K562 (cell line): ENCODE measurements at regions not wholly inside any gene's neighbourhood (a gene's known extent, or its start where the extent isn't known, plus 50 kb on each side); places are given as distances from the start of the nearest gene placed in this dataset.

Experiments used
- ATAC-seq: fragments of 200-7000 bp; cut with Tn5 transposase; 3 replicates; pipeline ENCODE4 v1.9.1; 2020; ENCODE audit warnings: moderate library complexity
- BruUV-seq: library from RNA; stranded (reverse); fragments of 400-500 nt; replicated peaks from 2 replicates; lab custom pipeline; 2021; lab: Mats Ljungman, UMichigan
- CTCF ChIA-PET: fragments of 300-600 bp; formaldehyde crosslinking; extraction: SDS; loops from one replicate; lab custom pipeline; 2021; ENCODE audit warnings: low intra/inter-chr PET ratio; lab: Yijun Ruan, JAX
- POLR2A ChIA-PET: fragments of 300-600, 350-650 bp; sonication (Branson Sonifier 250); formaldehyde crosslinking; extraction: SDS; loops from one replicate; lab custom pipeline; 2021; ENCODE audit warnings: antibody characterized with exemption, inconsistent platforms; lab: Yijun Ruan, JAX
- DNase-seq, 4 experiments: peaks; one replicate each; pipeline versions ENCODE4 v3.0.0 to v3.0.0-alpha.2; 2011 to 2018; ENCODE audit warnings: low spot score in 3 of 4, mixed read lengths in 3 of 4; ENCODE audit errors: extremely low read depth in 1 of 4
- FAIRE-seq: peaks from 2 replicates; lab custom pipeline; 2011; peaks lifted over from hg19 to GRCh38; lab: Jason Lieb, UNC
- H2AFZ ChIP-seq: 2 replicates; pipeline ENCODE4 v1.6.0; 2011; ENCODE audit warnings: low read depth, low read length, control low read depth, inconsistent platforms
- H3K27ac ChIP-seq: fragments of 200-600 bp; 3 replicates; pipeline ENCODE4 v1.8.0; 2011; ENCODE audit warnings: low read depth, mild to moderate bottlenecking, control low read depth, inconsistent platforms, low read length, moderate library complexity, mixed read lengths; ENCODE audit errors: extremely low read depth
- H3K27me3 ChIP-seq, 2 experiments: fragments of 300-600 bp in 1 of 2; 2 replicates in 1 of 2; 3 replicates in 1 of 2; pipeline versions ENCODE4 v1.6.0 to v1.8.0; 2011; ENCODE audit warnings: inconsistent platforms in 2 of 2, low read length in 2 of 2, mild to moderate bottlenecking in 1 of 2, mixed read lengths in 1 of 2, moderate library complexity in 1 of 2; ENCODE audit not compliant: control insufficient read depth in 2 of 2, insufficient read depth in 2 of 2
- H3K36me3 ChIP-seq: fragments of 300-600 bp; 3 replicates; pipeline ENCODE4 v1.8.0; 2011; ENCODE audit warnings: mild to moderate bottlenecking, low read length, inconsistent platforms; ENCODE audit not compliant: control insufficient read depth, insufficient read depth
- H3K4me1 ChIP-seq, 2 experiments: fragments of 200-600 bp in 1 of 2; replicated peaks in 1 of 2; 2 replicates in 1 of 2; 3 replicates in 1 of 2; pipeline versions ENCODE4 v1.5.1 to v1.8.0; 2011; ENCODE audit warnings: inconsistent platforms in 2 of 2, low read length in 2 of 2, mild to moderate bottlenecking in 1 of 2, mixed read lengths in 1 of 2, moderate library complexity in 1 of 2; ENCODE audit not compliant: control insufficient read depth in 2 of 2, insufficient read depth in 2 of 2
- H3K4me2 ChIP-seq: 2 replicates; pipeline ENCODE4 v1.6.1; 2011; ENCODE audit warnings: low read length, control low read depth, inconsistent platforms, mixed read lengths; ENCODE audit not compliant: insufficient read depth
- H3K4me3 ChIP-seq: fragments of 200-600 bp; sonication (generic), shearing (Covaris generic); 2 replicates; pipeline ENCODE4 v1.5.1; 2016; ENCODE audit warnings: control low read depth, inconsistent platforms
- H3K79me2 ChIP-seq: fragments of 200-600 bp; 3 replicates; pipeline ENCODE4 v1.8.0; 2011; ENCODE audit warnings: low read length, inconsistent platforms; ENCODE audit not compliant: control insufficient read depth, insufficient read depth
- H3K9ac ChIP-seq, 2 experiments: 2 replicates each; pipeline versions ENCODE4 v1.6.0 to v1.6.1; 2011; ENCODE audit warnings: low read depth in 2 of 2, low read length in 2 of 2, control low read depth in 1 of 2, inconsistent platforms in 1 of 2, mild to moderate bottlenecking in 1 of 2, mixed read lengths in 1 of 2; ENCODE audit not compliant: insufficient read depth in 1 of 2
- H3K9me1 ChIP-seq: one replicate; pipeline ENCODE4 v1.6.0; 2011; ENCODE audit warnings: inconsistent platforms, mild to moderate bottlenecking, low read length, moderate library complexity; ENCODE audit not compliant: control insufficient read depth, insufficient read depth
- H3K9me3 ChIP-seq: replicated peaks from 2 replicates; pipeline ENCODE4 v1.5.1; 2011; ENCODE audit warnings: low read depth, low read length, inconsistent platforms; ENCODE audit not compliant: control insufficient read depth, insufficient read depth
- H4K20me1 ChIP-seq: replicated peaks from 2 replicates; pipeline ENCODE4 v1.6.1; 2011; ENCODE audit warnings: low read length, inconsistent platforms, mixed read lengths; ENCODE audit not compliant: control insufficient read depth, insufficient read depth
- CBX8 ChIP-seq: fragments of 200-600 bp; sonication (generic); IDR thresholded peaks from 2 replicates; pipeline ENCODE4 v1.6.1; 2012; ENCODE audit warnings: borderline replicate concordance, mixed run types, low read depth, mild to moderate bottlenecking, moderate library complexity, mixed read lengths, low read length, control low read depth, inconsistent platforms; ENCODE audit not compliant: poor library complexity, severe bottlenecking; ENCODE audit errors: extremely low read depth
- EP400 ChIP-seq: fragments of 450-650 bp; IDR thresholded peaks from 2 replicates; pipeline ENCODE4 v1.6.1; 2017; ENCODE audit warnings: antibody characterized with exemption, mild to moderate bottlenecking, moderate library complexity
- HDAC6 ChIP-seq: IDR thresholded peaks from 2 replicates; pipeline ENCODE4 v1.6.1; 2012; ENCODE audit warnings: low read depth, mild to moderate bottlenecking, control low read depth, inconsistent platforms, low read length, moderate library complexity
- PHTF2 ChIP-seq: fragments of 250-450 bp; sonication (Bioruptor Pico); IDR thresholded peaks from 2 replicates; pipeline ENCODE4 v1.5.0; 2021; ENCODE audit warnings: mild to moderate bottlenecking
- SRF ChIP-seq, 2 experiments: fragments of 250-450, 450-650 bp in 1 of 2; sonication (Bioruptor Pico) in 1 of 2; sonication (generic) in 1 of 2; formaldehyde crosslinking; IDR thresholded peaks; 2 replicates each; pipeline versions ENCODE4 v1.5.0 to v1.5.1; 2020 to 2022; ENCODE audit warnings: mild to moderate bottlenecking in 1 of 2, missing genetic modification reagents in 1 of 2
- TBP ChIP-seq: optimal IDR thresholded peaks from 2 replicates; pipeline ENCODE3; 2011; ENCODE audit warnings: low read depth, low read length, improper control_type of control experiment
- TCF7 ChIP-seq: sonication (generic); IDR thresholded peaks from 2 replicates; pipeline ENCODE4 v1.6.1; 2016; ENCODE audit warnings: antibody characterized with exemption, borderline replicate concordance
- ZEB2 ChIP-seq: fragments of 450-650 bp; IDR thresholded peaks from 2 replicates; pipeline ENCODE4 v1.6.1; 2016
- ZKSCAN1 ChIP-seq: fragments of 150-350 bp; IDR thresholded peaks from 2 replicates; pipeline ENCODE4 v1.6.1; 2016; ENCODE audit warnings: low read depth, low read length
- ZNF384 ChIP-seq: IDR thresholded peaks from 2 replicates; pipeline ENCODE4 v1.6.1; 2012; ENCODE audit warnings: low read depth, low read length, improper control_type of control experiment
- ZSCAN29 ChIP-seq: fragments of 450-650 bp; IDR thresholded peaks from 2 replicates; pipeline ENCODE4 v1.6.1; 2017
- WGBS: fragments of 100-300 bp; shearing (Covaris generic); methylation state at CpG from one replicate; pipeline ENCODE4 v1.1.6; 2016; ENCODE audit warnings: low coverage, mixed read lengths; ENCODE audit not compliant: insufficient coverage; ENCODE audit errors: missing lambda C conversion rate; 5-methylcytosine and 5-hydroxymethylcytosine counted together
- in situ Hi-C: fragments of 300-500 bp; cut with MboI; formaldehyde crosslinking; loops from 4 replicates; pipeline ENCODE4 v1.15.0; 2018; ENCODE audit warnings: inconsistent platforms, mixed read lengths
- intact Hi-C: fragments of 100-400 bp; cut with micrococcal nuclease; formaldehyde crosslinking; loops from 2 replicates; pipeline ENCODE4 v1.14.2; 2022
- TF ChIP-seq, protein P1 (sequence below): fragments of 250-450 bp; sonication (Bioruptor Pico); IDR thresholded peaks from 2 replicates; pipeline ENCODE4 v1.5.0; 2021
- TF ChIP-seq, protein P2 (sequence below): sonication (generic); formaldehyde crosslinking; IDR thresholded peaks from 2 replicates; pipeline ENCODE4 v1.8.0; 2022; ENCODE audit warnings: missing genetic modification reagents, mild to moderate bottlenecking, borderline replicate concordance

DNA sequence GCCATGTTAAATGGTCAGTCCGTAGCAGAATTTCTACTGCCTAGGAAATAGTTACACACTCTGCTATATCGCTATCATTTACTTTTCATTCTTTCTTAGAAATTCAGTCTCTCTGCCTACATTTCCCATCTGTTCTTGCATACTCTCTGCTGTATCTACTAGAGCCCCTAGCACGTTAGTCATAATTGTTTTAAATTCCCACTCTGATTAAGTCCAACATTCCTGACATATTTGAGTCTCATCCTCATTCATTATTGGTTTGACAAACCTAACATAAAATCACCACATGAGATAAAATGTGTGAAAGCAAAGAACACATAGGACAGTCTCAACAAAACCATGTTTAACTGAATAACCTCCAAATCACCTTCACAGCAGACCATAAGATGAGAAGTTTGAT is 513.6 kb downstream of the PLPP3 start:
- intact Hi-C loops: no loop called here
- in situ Hi-C loops: no loop called here
- BruUV-seq: no TSS peak
- no peaks in the 10 kb centered on the region for H3K79me2 ChIP-seq
- no peak overlapping the region for H3K4me2 ChIP-seq
- no peaks in the 10 kb centered on the region for H4K20me1 ChIP-seq
- H3K27me3 ChIP-seq: no peaks in the 10 kb centered on the region
- H3K9ac ChIP-seq: no peak overlapping the region
- H3K4me1 ChIP-seq: no peaks in the 10 kb centered on the region
- no peak overlapping the region for H3K4me3 ChIP-seq
- ChIA-PET POLR2A (no interaction called here), CTCF (no interaction called here)
- no peak for DNase-seq
- ATAC-seq: no peak
- no peaks in the 10 kb centered on the region; the same call in 1 of the 2 replicates for H3K9me3 ChIP-seq
- H3K9me1 ChIP-seq: no peaks in the 10 kb centered on the region
- TF ChIP-seq SRF (CRISPR knock-in tag; IDR thresholded peaks at IDR 0.05) (no peak), CBX8 (no peak)
- TF ChIP-seq, protein P1, sequence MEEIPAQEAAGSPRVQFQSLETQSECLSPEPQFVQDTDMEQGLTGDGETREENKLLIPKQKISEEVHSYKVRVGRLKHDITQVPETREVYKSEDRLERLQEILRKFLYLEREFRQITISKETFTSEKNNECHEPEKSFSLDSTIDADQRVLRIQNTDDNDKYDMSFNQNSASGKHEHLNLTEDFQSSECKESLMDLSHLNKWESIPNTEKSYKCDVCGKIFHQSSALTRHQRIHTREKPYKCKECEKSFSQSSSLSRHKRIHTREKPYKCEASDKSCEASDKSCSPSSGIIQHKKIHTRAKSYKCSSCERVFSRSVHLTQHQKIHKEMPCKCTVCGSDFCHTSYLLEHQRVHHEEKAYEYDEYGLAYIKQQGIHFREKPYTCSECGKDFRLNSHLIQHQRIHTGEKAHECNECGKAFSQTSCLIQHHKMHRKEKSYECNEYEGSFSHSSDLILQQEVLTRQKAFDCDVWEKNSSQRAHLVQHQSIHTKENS (CRISPR knock-in tag): no peak
- FAIRE-seq: no peak
- no peak overlapping the region for H3K27ac ChIP-seq
- H2AFZ ChIP-seq: no peak overlapping the region
- H3K36me3 ChIP-seq: no peaks in the 10 kb centered on the region
- 0% methylated on average over 3 of the region's 3 CpGs for WGBS

DNA sequence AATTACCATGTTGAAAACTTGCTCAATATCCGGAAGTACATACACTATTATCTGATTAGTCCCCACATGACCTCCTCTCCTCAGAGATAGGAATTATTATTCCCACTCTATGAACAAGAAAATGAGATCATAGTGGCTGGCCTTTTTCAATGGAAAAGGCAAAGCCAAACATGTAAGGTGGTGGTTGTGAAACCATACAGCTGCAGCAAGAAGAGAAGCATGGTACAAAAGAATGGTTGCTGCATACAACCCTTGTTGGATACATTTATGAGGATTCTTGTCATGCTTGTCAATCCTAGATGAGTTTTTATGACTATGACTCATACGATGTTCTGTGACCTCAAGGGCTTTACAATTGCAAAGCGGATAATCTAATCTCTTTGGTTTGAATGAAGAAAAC is 514.7 kb downstream of the PLPP3 start:
- whole genome bisulfite sequencing: 0% methylated on average over 3 of the region's 3 CpGs
- H3K4me3 ChIP-seq: no peak overlapping the region
- FAIRE-seq (no peak), DNase-seq (no peak), ATAC-seq (no peak)
- in situ Hi-C loops: no loop called here
- no peaks in the 10 kb centered on the region for H3K27me3 ChIP-seq
- H3K9ac ChIP-seq: no peak overlapping the region
- BruUV-seq: no TSS peak
- no peaks in the 10 kb centered on the region; the same call in 1 of the 2 replicates for H3K9me3 ChIP-seq
- H3K9me1 ChIP-seq: no peaks in the 10 kb centered on the region
- H3K4me1 ChIP-seq: no peaks in the 10 kb centered on the region
- H4K20me1 ChIP-seq: no peaks in the 10 kb centered on the region
- no peak overlapping the region for H3K27ac ChIP-seq
- no peaks in the 10 kb centered on the region for H3K79me2 ChIP-seq
- ChIA-PET POLR2A (no interaction called here), CTCF (no interaction called here)
- H2AFZ ChIP-seq: no peak overlapping the region
- no peak overlapping the region for H3K4me2 ChIP-seq
- intact Hi-C loops: no loop called here
- H3K36me3 ChIP-seq: no peaks in the 10 kb centered on the region
- TF ChIP-seq, protein P2, sequence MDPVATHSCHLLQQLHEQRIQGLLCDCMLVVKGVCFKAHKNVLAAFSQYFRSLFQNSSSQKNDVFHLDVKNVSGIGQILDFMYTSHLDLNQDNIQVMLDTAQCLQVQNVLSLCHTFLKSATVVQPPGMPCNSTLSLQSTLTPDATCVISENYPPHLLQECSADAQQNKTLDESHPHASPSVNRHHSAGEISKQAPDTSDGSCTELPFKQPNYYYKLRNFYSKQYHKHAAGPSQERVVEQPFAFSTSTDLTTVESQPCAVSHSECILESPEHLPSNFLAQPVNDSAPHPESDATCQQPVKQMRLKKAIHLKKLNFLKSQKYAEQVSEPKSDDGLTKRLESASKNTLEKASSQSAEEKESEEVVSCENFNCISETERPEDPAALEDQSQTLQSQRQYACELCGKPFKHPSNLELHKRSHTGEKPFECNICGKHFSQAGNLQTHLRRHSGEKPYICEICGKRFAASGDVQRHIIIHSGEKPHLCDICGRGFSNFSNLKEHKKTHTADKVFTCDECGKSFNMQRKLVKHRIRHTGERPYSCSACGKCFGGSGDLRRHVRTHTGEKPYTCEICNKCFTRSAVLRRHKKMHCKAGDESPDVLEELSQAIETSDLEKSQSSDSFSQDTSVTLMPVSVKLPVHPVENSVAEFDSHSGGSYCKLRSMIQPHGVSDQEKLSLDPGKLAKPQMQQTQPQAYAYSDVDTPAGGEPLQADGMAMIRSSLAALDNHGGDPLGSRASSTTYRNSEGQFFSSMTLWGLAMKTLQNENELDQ (CRISPR knock-in tag): no peak
- TF ChIP-seq PHTF2 (CRISPR knock-in tag): no peak
- TF ChIP-seq TBP: no peak
- TF ChIP-seq ZEB2: no peak
- no peak for TF ChIP-seq ZNF384
- no peak for TF ChIP-seq ZKSCAN1
- no peak for TF ChIP-seq ZSCAN29
- no peak for TF ChIP-seq HDAC6
- TF ChIP-seq EP400: no peak
- TF ChIP-seq TCF7: no peak
